ENCODE measurements at regions not wholly inside any gene's neighbourhood (a gene's known extent, or its start where the extent isn't known, plus 50 kb on each side); places are given as distances from the start of the nearest gene placed in this dataset.

GRCh38 chr2:242004223-242004901, 134.8 kb downstream of the RTP5 start:
- TF ChIP-seq POLR2A (IDR thresholded peaks at IDR 0.05) (no peak), CTCF (IDR thresholded peaks at IDR 0.05) (no peak)

Measured in gastroesophageal sphincter (tissue), 3 donors.